ENCODE measurements at regions not wholly inside any gene's neighbourhood (a gene's known extent, or its start where the extent isn't known, plus 50 kb on each side); places are given as distances from the start of the nearest gene placed in this dataset.

- TF ChIP-seq ELK1 (IDR thresholded peaks at IDR 0.05; ENCODE audit: borderline replicate concordance, low read depth, low read length): no peak
- no peak for TF ChIP-seq CTCF (conservative IDR thresholded peaks at IDR 0.05; ENCODE audit: low read depth, low read length)
- no peak for TF ChIP-seq RFX5 (IDR thresholded peaks at IDR 0.05; ENCODE audit: low read depth, low read length)
- no peak for TF ChIP-seq POLR2A (IDR thresholded peaks at IDR 0.05; ENCODE audit: low read depth, low read length)
Measured at GRCh38 chr5:175603987-175604739, 53.7 kb upstream of the HRH2 start.

All from IMR-90 (cell line).